Activated naive CD4-positive, alpha-beta T cell treated with Interleukin-2 at 50 U/mL for 16 hours (primary cell): ENCODE measurements at regions not wholly inside any gene's neighbourhood (a gene's known extent, or its start where the extent isn't known, plus 50 kb on each side); places are given as distances from the start of the nearest gene placed in this dataset.
A peak's percentile ranks its signal among the peaks of the same experiment; 100 is the strongest.

Experiments used
- DNase-seq: peaks from one replicate; pipeline ENCODE4 v3.0.0-alpha.2; 2020

- DNase-seq: no peak
Measured at GRCh38 chr3:110779581-110779980, 292.0 kb upstream of the NECTIN3 start.

GRCh38 chr3:110783541-110783940 lies 288.1 kb upstream of the NECTIN3 start:
- no peak for DNase-seq

- DNase-seq: no peak
Measured at GRCh38 chr3:110788794-110789193, 282.8 kb upstream of the NECTIN3 start.

- DNase-seq: no peak
Measured at GRCh38 chr3:110789315-110789714, 282.3 kb upstream of the NECTIN3 start.

GRCh38 chr3:110790631-110791030 lies 281.0 kb upstream of the NECTIN3 start:
- no peak for DNase-seq

GRCh38 chr3:110791995-110792686 lies 279.5 kb upstream of the NECTIN3 start:
- no peak for DNase-seq

- DNase-seq: no peak
Measured at GRCh38 chr3:110793611-110794010, 278.0 kb upstream of the NECTIN3 start.

GRCh38 chr3:110795163-110795562 lies 276.5 kb upstream of the NECTIN3 start:
- DNase-seq: no peak

- no peak for DNase-seq
Measured at GRCh38 chr3:110799271-110799670, 272.3 kb upstream of the NECTIN3 start.

- no peak for DNase-seq
Measured at GRCh38 chr3:110804856-110805255, 266.8 kb upstream of the NECTIN3 start.

GRCh38 chr3:110806924-110807323 lies 264.7 kb upstream of the NECTIN3 start:
- DNase-seq: no peak

- DNase-seq: no peak
Measured at GRCh38 chr3:110808630-110809029, 263.0 kb upstream of the NECTIN3 start.

- DNase-seq: no peak
Measured at GRCh38 chr3:110810356-110810755, 261.3 kb upstream of the NECTIN3 start.

GRCh38 chr3:110811050-110811449 lies 260.6 kb upstream of the NECTIN3 start:
- no peak for DNase-seq

GRCh38 chr3:110813541-110813940 lies 258.1 kb upstream of the NECTIN3 start:
- DNase-seq: no peak

GRCh38 chr3:110814170-110815007 lies 257.2 kb upstream of the NECTIN3 start:
- DNase-seq: peak; percentile 51

- no peak for DNase-seq
Measured at GRCh38 chr3:110815008-110815583, 256.5 kb upstream of the NECTIN3 start.

GRCh38 chr3:110816008-110816407 lies 255.6 kb upstream of the NECTIN3 start:
- DNase-seq: no peak

- no peak for DNase-seq
Measured at GRCh38 chr3:110821586-110821985, 250.0 kb upstream of the NECTIN3 start.

- no peak for DNase-seq
Measured at GRCh38 chr3:110822971-110823370, 248.6 kb upstream of the NECTIN3 start.

GRCh38 chr3:110846971-110847370 lies 224.6 kb upstream of the NECTIN3 start:
- no peak for DNase-seq

GRCh38 chr3:110849064-110849463 lies 222.6 kb upstream of the NECTIN3 start:
- no peak for DNase-seq

GRCh38 chr3:110851736-110852135 lies 219.9 kb upstream of the NECTIN3 start:
- DNase-seq: no peak

GRCh38 chr3:110855207-110855606 lies 216.4 kb upstream of the NECTIN3 start:
- no peak for DNase-seq
